IPS DF 6.9 (cell line): ENCODE measurements at regions not wholly inside any gene's neighbourhood (a gene's known extent, or its start where the extent isn't known, plus 50 kb on each side); places are given as distances from the start of the nearest gene placed in this dataset.

Experiments used
- DNase-seq: peaks from one replicate; pipeline ENCODE4 v3.0.0-alpha.2; 2013; ENCODE audit warnings: low read depth, low spot score
- H3K27ac ChIP-seq: one replicate; pipeline ENCODE4 v1.5.1; 2013; ENCODE audit warnings: low read length, control low read depth
- H3K27me3 ChIP-seq: 2 replicates; pipeline ENCODE4 v1.6.1; 2013; ENCODE audit warnings: mild to moderate bottlenecking, low read length; ENCODE audit not compliant: control insufficient read depth, insufficient read depth
- H3K36me3 ChIP-seq: 2 replicates; pipeline ENCODE4 v1.6.1; 2013; ENCODE audit warnings: low read length; ENCODE audit not compliant: control insufficient read depth, insufficient read depth
- H3K4me1 ChIP-seq: 2 replicates; pipeline ENCODE4 v1.6.1; 2013; ENCODE audit warnings: low read length; ENCODE audit not compliant: control insufficient read depth, insufficient read depth
- H3K4me3 ChIP-seq: 2 replicates; pipeline ENCODE4 v1.5.1; 2013; ENCODE audit warnings: mild to moderate bottlenecking, low read length
- H3K9me3 ChIP-seq: 2 replicates; pipeline ENCODE4 v1.6.1; 2013; ENCODE audit warnings: low read length, inconsistent platforms; ENCODE audit not compliant: control insufficient read depth, insufficient read depth
- WGBS: extraction: QIAGEN DNeasy Blood & Tissue Kit; methylation state at CpG from one replicate; pipeline ENCODE4 v1.1.7; 2013; ENCODE audit warnings: mixed read lengths, missing lambda C conversion rate; ENCODE audit not compliant: insufficient read length, insufficient coverage; 5-methylcytosine and 5-hydroxymethylcytosine counted together

DNA sequence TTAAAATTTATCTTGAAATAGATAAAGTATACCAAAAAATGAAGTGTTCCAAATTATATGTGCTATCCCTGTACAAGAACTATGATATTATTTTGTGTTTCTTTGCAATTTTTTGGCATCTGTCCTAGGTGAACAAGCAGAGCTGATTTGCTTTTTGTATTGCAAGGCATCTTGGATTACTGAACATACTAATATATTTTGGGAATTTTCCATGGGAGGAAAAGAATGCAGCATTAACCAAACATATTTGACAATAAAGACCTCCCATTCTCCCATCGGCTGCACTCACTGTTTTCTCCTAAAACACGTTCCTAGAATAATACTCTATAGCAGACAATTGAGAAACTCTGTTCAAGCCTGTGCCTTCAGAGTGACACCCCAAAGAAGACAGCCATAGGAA lies 265.1 kb upstream of the ALCAM start:
- Histone ChIP-seq H3K27ac (no peak overlapping the region), H3K4me3 (no peak overlapping the region), H3K9me3 (no peaks in the 10 kb centered on the region), H3K36me3 (no peaks in the 10 kb centered on the region), H3K27me3 (no peaks in the 10 kb centered on the region), H3K4me1 (no peaks in the 10 kb centered on the region)
- no peak for DNase-seq
- no CpG with 5 or more reads among the region's 2 CpGs for WGBS

DNA sequence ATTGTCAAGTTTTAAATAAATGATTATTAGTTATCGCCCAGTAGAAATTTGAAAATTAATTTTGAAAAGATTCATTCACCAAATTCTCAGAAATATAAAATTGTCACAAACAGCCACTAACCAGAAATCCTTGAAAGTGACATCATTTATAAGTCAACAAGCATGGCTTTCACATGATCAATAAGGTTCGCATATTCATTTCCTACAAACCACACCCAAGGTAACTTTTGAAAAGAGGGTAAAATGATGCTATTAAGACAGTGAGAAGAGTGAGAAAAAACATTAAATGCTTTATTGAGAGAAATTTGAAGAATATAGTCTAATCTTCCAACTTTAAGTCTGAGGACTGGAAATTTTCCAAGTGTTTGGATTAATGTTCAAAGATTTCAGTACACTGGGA lies 263.6 kb upstream of the ALCAM start:
- Histone ChIP-seq H3K27me3 (no peaks in the 10 kb centered on the region), H3K4me1 (no peaks in the 10 kb centered on the region), H3K27ac (no peak overlapping the region), H3K36me3 (no peaks in the 10 kb centered on the region), H3K9me3 (no peaks in the 10 kb centered on the region), H3K4me3 (no peak overlapping the region)
- no peak for DNase-seq
- no CpG with 5 or more reads among the region's 2 CpGs for WGBS

DNA sequence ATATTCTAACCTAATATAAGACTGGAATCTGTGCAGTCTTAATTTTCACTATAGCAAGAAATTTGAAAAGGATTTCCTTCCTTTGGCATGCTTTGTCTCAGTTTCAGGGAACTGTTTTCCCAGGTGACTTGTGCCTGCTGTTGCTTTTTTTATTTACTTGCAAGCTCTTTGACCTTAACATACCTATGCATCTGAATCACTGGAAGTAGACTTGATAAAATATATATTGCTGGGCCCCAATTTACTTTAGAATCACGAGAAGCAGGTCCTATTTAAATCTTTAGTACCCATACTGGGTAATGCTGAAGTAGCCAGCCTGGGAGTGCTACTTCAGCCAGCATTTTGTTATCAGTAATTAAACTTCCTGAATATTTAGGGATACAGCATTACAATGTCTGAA lies 257.9 kb upstream of the ALCAM start:
- H3K27me3 ChIP-seq = no peaks in the 10 kb centered on the region

DNA sequence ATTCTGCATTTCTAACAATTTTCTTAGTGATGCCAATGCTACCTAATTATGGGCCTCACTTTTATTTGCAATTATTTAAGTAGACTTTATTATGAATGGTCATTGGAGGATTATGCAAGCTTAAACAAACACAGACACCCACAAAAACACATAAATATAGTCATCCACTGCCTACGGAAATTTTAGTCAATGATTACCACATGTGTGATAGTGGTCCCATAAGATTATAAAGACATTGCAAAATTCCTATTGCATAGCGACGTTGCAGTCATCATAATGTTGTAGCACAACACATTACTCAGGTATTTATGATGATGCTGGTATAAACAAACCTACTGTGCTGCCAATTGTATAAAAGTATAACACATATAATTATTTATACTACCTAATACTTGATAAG lies 247.8 kb upstream of the ALCAM start:
- H3K27me3 ChIP-seq = no peaks in the 10 kb centered on the region
- no peak for DNase-seq
- H3K36me3 ChIP-seq = no peaks in the 10 kb centered on the region
- H3K4me3 ChIP-seq = no peak overlapping the region
- no peaks in the 10 kb centered on the region for H3K9me3 ChIP-seq
- WGBS = no CpG with 5 or more reads among the region's 3 CpGs
- no peaks in the 10 kb centered on the region for H3K4me1 ChIP-seq
- H3K27ac ChIP-seq = no peak overlapping the region

More for the DNA sequence above, 257.9 kb upstream of the ALCAM start:
- Histone ChIP-seq H3K4me1 (no peaks in the 10 kb centered on the region), H3K4me3 (no peak overlapping the region), H3K27ac (no peak overlapping the region), H3K36me3 (no peaks in the 10 kb centered on the region), H3K9me3 (no peaks in the 10 kb centered on the region)
- no peak for DNase-seq
- no CpG with 5 or more reads among the region's 1 CpG for WGBS

DNA sequence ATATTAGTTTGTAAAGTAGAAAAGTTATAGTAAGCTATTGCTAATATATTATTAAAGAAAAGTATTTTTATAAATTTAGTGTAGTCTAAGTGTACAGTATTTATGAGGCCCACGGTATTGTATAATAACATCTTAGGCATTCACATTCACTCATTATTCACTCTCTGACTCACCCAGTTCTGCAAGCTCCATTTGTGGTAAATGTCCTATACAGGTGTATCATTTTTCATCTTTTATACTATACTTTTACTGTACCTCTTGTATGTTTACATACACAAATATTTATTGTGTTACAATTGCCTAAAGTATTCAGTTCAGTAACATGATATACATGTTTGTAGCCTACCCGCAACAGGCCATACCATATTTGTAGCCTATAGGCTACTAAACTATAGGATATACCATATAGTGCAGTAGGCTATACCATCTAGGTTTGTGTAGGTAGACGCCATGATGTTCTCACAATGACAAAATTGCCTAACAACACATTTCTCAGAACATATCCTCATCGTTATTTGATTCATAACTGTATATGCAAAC lies 246.8 kb upstream of the ALCAM start:
- no CpG with 5 or more reads among the region's 4 CpGs for WGBS
- Histone ChIP-seq H3K27me3 (no peaks in the 10 kb centered on the region), H3K4me1 (no peaks in the 10 kb centered on the region), H3K27ac (no peak overlapping the region), H3K4me3 (no peak overlapping the region), H3K36me3 (no peaks in the 10 kb centered on the region), H3K9me3 (no peaks in the 10 kb centered on the region)
- DNase-seq = no peak

DNA sequence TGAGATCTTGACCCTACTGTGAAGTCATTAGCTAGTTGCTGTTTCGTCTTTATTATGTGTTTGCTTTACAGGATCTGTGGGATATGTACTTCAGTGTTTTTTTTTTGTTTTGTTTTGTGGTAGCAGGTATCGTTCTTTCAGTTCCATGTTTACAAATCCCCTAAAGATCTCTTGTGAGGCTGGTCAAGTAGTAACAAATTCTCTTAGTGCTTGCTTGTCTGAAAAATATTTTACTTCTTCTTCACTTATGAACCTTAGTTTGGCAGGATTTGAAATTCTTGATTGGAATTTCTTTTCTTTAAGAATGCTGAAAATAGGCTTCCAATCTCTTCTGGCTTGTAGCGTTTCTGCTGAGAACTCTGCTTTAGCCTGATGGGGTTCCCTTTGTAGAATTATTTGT lies 235.8 kb upstream of the ALCAM start:
- no peak overlapping the region for H3K27ac ChIP-seq
- H3K27me3 ChIP-seq = no peaks in the 10 kb centered on the region
- H3K4me1 ChIP-seq = peaks cover 1% of the 10 kb centered on the region; the same call in 1 of the 2 replicates
- DNase-seq = no peak
- WGBS = no CpG with 5 or more reads among the region's 3 CpGs
- no peaks in the 10 kb centered on the region for H3K9me3 ChIP-seq
- no peak overlapping the region for H3K4me3 ChIP-seq
- H3K36me3 ChIP-seq = no peaks in the 10 kb centered on the region

DNA sequence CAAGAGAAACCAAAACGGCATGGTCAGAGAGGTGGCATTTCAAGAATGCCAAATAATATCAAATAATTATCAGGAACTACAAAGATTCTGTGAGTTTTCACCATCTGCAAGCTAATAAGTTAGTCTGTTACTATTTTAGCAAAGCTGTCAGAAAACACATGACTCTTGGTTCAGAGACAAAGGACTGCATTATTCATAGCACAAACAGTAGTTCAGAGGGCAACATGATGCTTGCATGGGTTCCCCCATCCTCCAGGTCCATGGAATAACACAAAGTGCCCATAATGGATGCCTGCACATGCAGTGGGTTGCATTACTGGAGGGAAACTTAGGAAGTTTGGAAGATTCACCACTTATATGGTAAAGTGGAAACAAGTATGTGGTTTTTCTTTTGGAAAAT lies 228.8 kb upstream of the ALCAM start:
- Histone ChIP-seq H3K27ac (no peak overlapping the region), H3K4me3 (no peak overlapping the region), H3K9me3 (no peaks in the 10 kb centered on the region), H3K4me1 (peaks cover 1% of the 10 kb centered on the region; the same call in 1 of the 2 replicates), H3K27me3 (no peaks in the 10 kb centered on the region), H3K36me3 (no peaks in the 10 kb centered on the region)
- no peak for DNase-seq
- WGBS = no CpG with 5 or more reads among the region's 1 CpG

DNA sequence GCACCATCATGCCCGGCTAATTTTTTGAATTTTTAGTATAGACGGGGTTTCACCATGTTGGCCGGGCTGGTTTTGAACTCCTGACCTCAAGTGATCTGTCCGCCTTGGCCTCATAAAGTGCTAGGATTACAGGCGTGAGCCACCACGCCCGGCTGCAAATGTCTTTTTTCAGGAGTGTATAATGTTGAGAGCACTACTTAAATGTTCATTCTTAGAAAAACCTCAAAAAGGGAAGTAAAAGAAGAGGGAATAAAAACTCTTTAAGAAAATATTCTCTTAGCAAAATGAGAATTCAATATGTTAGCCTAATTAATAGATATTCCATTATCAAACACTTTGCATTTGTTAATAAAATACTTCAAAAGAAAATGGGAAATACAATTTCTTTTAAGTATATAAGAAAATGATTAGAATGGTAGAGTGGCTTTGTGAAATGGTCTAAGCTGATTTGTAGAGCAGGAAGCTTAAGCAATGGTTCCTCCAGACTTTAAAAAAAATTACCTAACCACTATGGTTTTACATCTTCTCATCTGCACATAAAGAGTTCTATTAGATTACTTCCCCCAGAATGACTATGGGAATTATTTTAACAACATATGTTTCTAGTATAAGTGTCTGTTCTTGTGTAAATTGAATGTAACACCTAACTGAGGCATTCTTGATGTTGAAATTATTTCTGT lies 226.7 kb upstream of the ALCAM start:
- Histone ChIP-seq H3K4me3 (no peak overlapping the region), H3K27me3 (no peaks in the 10 kb centered on the region), H3K27ac (no peak overlapping the region), H3K36me3 (no peaks in the 10 kb centered on the region), H3K9me3 (no peaks in the 10 kb centered on the region), H3K4me1 (peaks cover under 1% of the 10 kb centered on the region; the same call in 1 of the 2 replicates)
- WGBS = no CpG with 5 or more reads among the region's 7 CpGs
- DNase-seq = no peak

DNA sequence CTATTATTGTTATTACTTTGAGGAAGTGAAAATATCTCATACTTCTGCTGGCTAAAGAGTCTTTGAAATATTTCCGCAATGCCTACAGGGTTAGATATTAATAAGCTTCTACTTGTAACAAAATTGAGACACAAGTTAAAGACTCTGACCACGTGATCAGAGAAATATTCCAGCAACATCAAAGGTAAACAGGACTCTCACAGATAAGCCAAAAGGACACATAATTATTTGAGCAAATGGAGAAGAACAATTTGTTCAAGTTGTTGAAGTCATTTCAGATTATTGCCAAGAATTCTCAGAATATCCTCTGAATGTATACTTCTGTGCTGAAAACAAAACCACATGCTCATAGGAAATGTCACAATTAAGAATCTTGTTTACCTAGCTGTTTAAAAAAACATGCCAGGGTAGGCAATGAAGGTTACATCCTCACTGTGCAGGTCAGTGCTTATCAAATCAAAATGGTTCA lies 225.8 kb upstream of the ALCAM start:
- no peaks in the 10 kb centered on the region for H3K27me3 ChIP-seq
- no peaks in the 10 kb centered on the region for H3K4me1 ChIP-seq
- WGBS = no CpG with 5 or more reads among the region's 2 CpGs
- H3K4me3 ChIP-seq = no peak overlapping the region
- no peak overlapping the region for H3K27ac ChIP-seq
- no peaks in the 10 kb centered on the region for H3K9me3 ChIP-seq
- no peak for DNase-seq
- no peaks in the 10 kb centered on the region for H3K36me3 ChIP-seq

DNA sequence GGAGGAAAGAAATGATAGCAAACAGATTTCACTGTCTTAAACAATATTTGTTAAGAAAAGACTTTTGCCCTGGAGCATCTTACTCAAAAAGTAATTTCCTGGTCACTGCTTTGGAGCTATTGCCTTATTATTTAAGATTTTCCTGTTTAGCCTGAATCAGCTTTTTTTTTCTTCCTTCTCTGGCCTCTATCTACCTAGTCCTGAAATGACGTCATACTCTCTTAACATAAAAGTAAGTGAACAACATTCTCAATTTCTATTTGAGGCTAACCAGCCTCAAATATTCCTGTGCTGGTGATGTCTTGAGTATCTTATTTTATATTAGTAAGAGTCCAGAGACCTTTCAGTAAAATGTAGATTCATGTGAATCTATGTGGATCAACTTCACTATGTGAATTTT lies 221.9 kb upstream of the ALCAM start:
- H3K27me3 ChIP-seq = no peaks in the 10 kb centered on the region
- no CpG with 5 or more reads among the region's 1 CpG for WGBS
- H3K36me3 ChIP-seq = peaks cover 2% of the 10 kb centered on the region
- no peak overlapping the region for H3K4me3 ChIP-seq
- DNase-seq = no peak
- H3K4me1 ChIP-seq = no peaks in the 10 kb centered on the region
- H3K27ac ChIP-seq = no peak overlapping the region
- H3K9me3 ChIP-seq = no peaks in the 10 kb centered on the region; the same call in 1 of the 2 replicates

DNA sequence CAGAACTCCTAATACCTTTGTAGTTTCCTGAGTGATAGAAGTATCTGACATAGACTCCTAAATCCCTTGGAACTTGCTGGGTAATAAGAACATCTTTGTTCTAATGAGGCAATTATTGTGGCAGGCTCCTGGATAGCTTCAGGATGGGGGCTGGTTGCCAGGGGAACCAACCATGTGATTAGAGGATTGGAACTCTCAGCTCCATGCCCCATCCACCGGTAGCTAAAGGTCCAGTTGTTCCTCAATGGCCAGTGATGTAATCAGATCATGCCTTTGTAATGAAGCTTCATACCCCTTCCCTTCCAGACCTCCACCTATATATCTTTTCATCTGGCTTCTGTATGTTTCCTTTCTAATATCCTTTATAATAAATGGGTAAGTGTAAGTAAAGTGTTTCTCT lies 221.2 kb upstream of the ALCAM start:
- Histone ChIP-seq H3K4me3 (no peak overlapping the region), H3K27ac (no peak overlapping the region), H3K27me3 (no peaks in the 10 kb centered on the region), H3K36me3 (peaks cover 2% of the 10 kb centered on the region), H3K9me3 (no peaks in the 10 kb centered on the region; the same call in 1 of the 2 replicates), H3K4me1 (no peaks in the 10 kb centered on the region)
- no peak for DNase-seq
- no CpG with 5 or more reads among the region's 1 CpG for WGBS
